AG04449 (cell line): ENCODE measurements at regions not wholly inside any gene's neighbourhood (a gene's known extent, or its start where the extent isn't known, plus 50 kb on each side); places are given as distances from the start of the nearest gene placed in this dataset.

ENCODE experiments used
- CTCF ChIA-PET: fragments of 350-600 bp; formaldehyde crosslinking; extraction: SDS; loops from one replicate; lab custom pipeline; 2021; ENCODE audit warnings: antibody characterized with exemption; lab: Yijun Ruan, JAX
- POLR2A ChIA-PET: fragments of 400-600, 350-600 bp; formaldehyde crosslinking; extraction: SDS; loops from one replicate; lab custom pipeline; 2020; ENCODE audit warnings: antibody characterized with exemption, inconsistent platforms; lab: Yijun Ruan, JAX
- DNase-seq: peaks from one replicate; pipeline ENCODE4 v3.0.0-alpha.2; 2010; ENCODE audit warnings: low read depth, low spot score
- H3K4me3 ChIP-seq: 2 replicates; pipeline ENCODE4 v1.5.1; 2011; ENCODE audit warnings: low read depth, mild to moderate bottlenecking, control low read depth, low read length
- CTCF ChIP-seq: IDR thresholded peaks from one replicate; pipeline ENCODE4 v1.5.1; 2011; ENCODE audit warnings: mild to moderate bottlenecking, moderate library complexity, low read length, control low read depth, inconsistent platforms; ENCODE audit not compliant: insufficient read depth; ENCODE audit errors: missing control alignments

- no peak for DNase-seq
- no peak overlapping the region for H3K4me3 ChIP-seq
- no peak for TF ChIP-seq CTCF
- ChIA-PET POLR2A (no interaction called here), CTCF (interaction anchor here (0.6 to 1.1 kb wide), 5 partner anchors 9 to 105 kb away, joined by 3 to 4 read pairs (median 3); no protein-coding TSS in a partner anchor)
Observed at GRCh38 chr1:67629370-67630075, 55.5 kb upstream of the GADD45A start.

GRCh38 chr1:67630438-67631045, 54.5 kb upstream of the GADD45A start:
- no peak for TF ChIP-seq CTCF
- ChIA-PET POLR2A (no interaction called here), CTCF (interaction anchor here (0.6 to 0.7 kb wide), 2 partner anchors 106 to 218 kb away, joined by 3 read pairs; no protein-coding TSS in a partner anchor)
- no peak overlapping the region for H3K4me3 ChIP-seq
- DNase-seq = no peak

- TF ChIP-seq CTCF = no peak
- DNase-seq = no peak
- CTCF ChIA-PET = no interaction called here
- POLR2A ChIA-PET = no interaction called here
- no peak overlapping the region for H3K4me3 ChIP-seq
Observed at GRCh38 chr1:67632356-67632755, 52.6 kb upstream of the GADD45A start.

- ChIA-PET CTCF (no interaction called here), POLR2A (interaction anchor here (0.6 kb wide), 1 partner anchor 10 kb away, joined by 3 read pairs; no protein-coding TSS in a partner anchor)
- TF ChIP-seq CTCF = no peak
- no peak for DNase-seq
- H3K4me3 ChIP-seq = no peak overlapping the region
Observed at GRCh38 chr1:67632811-67633655, 52.0 kb upstream of the GADD45A start.

GRCh38 chr1:67634396-67634935, 50.5 kb upstream of the GADD45A start:
- DNase-seq = no peak
- ChIA-PET CTCF (no interaction called here), POLR2A (no interaction called here)
- no peak for TF ChIP-seq CTCF
- H3K4me3 ChIP-seq = no peak overlapping the region
